IPS-18a (cell line): ENCODE measurements at regions not wholly inside any gene's neighbourhood (a gene's known extent, or its start where the extent isn't known, plus 50 kb on each side); places are given as distances from the start of the nearest gene placed in this dataset.

ENCODE experiments used
- H3K27ac ChIP-seq: one replicate; pipeline ENCODE4 v1.5.1; 2013; ENCODE audit warnings: low read length
- H3K27me3 ChIP-seq: one replicate; pipeline ENCODE4 v1.6.1; 2013; ENCODE audit warnings: mild to moderate bottlenecking, low read length; ENCODE audit not compliant: control insufficient read depth, insufficient read depth
- H3K36me3 ChIP-seq: one replicate; pipeline ENCODE4 v1.6.1; 2013; ENCODE audit warnings: low read depth, low read length; ENCODE audit not compliant: control insufficient read depth
- H3K4me1 ChIP-seq: one replicate; pipeline ENCODE4 v1.6.1; 2013; ENCODE audit warnings: low read depth, low read length; ENCODE audit not compliant: control insufficient read depth
- H3K4me3 ChIP-seq: one replicate; pipeline ENCODE4 v1.5.1; 2013; ENCODE audit warnings: low read length
- H3K9ac ChIP-seq: one replicate; pipeline ENCODE4 v1.6.1; 2013; ENCODE audit warnings: mild to moderate bottlenecking, low read length, moderate library complexity
- H3K9me3 ChIP-seq: one replicate; pipeline ENCODE4 v1.6.1; 2013; ENCODE audit warnings: low read depth, low read length; ENCODE audit not compliant: control insufficient read depth

DNA sequence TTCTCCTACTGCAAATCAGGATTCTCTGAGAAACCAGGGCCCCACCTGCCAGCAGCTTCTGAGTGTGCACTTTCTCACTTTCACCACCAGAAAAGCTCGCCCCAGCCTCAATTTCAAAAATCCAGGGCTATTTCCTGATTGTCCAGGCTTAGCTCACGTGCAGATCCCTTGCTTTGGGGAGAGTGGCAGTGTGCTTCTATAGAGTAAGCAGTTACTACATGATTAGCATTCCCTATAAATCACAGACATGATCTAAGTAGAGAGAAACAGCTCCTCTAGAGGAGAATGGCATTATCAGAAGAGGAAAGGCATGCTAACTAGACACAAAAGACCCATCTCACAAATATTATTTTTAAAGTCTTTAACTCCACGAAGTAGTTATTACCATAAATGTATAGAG, 456.0 kb upstream of the PKN2 start:
- no peaks in the 10 kb centered on the region for H3K9me3 ChIP-seq
- no peaks in the 10 kb centered on the region for H3K36me3 ChIP-seq
- H3K4me3 ChIP-seq = no peak overlapping the region

DNA sequence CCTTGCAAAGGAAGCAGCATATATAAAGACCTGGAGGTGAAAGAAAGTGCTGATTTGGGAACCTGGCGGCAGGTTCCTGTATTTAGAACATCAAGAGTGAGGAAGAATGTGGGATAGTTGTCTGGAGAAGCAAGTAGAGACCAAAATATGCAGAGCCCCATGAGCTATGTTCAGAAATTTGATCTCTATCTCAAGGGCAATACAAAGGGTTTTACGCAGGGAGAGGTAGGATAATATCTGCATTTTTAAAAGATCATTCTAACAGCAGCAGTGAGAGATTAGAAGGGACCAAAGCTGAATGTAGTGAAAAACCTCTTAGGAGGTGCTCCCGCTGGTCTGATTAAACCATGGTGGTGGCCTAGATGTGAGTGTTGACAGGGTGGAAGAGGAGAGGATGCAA, 453.9 kb upstream of the PKN2 start:
- Histone ChIP-seq H3K9me3 (no peaks in the 10 kb centered on the region), H3K27ac (no peak overlapping the region), H3K27me3 (no peaks in the 10 kb centered on the region), H3K9ac (no peak overlapping the region), H3K36me3 (no peaks in the 10 kb centered on the region), H3K4me3 (no peak overlapping the region), H3K4me1 (no peaks in the 10 kb centered on the region)

More for the DNA sequence above, 456.0 kb upstream of the PKN2 start:
- Histone ChIP-seq H3K27me3 (no peaks in the 10 kb centered on the region), H3K27ac (no peak overlapping the region), H3K9ac (no peak overlapping the region), H3K4me1 (no peaks in the 10 kb centered on the region)

DNA sequence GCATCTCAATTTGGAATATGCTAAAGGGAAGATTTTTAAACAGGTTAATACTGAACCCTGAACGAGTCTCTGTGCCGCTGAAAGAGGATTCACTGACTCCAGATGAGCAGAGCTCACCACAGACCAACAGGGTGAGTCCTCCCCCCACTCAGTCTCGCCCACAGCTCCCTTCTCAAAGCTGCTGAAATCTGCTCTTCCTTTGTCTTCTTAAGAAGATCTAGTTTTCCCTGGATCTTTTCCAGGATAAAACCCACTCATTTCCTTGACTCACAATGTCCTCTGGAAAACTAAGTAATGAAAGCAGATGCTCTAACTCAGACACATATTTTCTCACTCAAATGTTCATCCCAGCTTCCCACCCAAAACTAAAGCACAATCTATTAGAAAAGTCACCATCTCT, 447.0 kb upstream of the PKN2 start:
- Histone ChIP-seq H3K27me3 (no peaks in the 10 kb centered on the region), H3K4me3 (no peak overlapping the region), H3K9me3 (no peaks in the 10 kb centered on the region), H3K27ac (no peak overlapping the region), H3K9ac (no peak overlapping the region), H3K4me1 (peaks cover 3% of the 10 kb centered on the region), H3K36me3 (no peaks in the 10 kb centered on the region)

DNA sequence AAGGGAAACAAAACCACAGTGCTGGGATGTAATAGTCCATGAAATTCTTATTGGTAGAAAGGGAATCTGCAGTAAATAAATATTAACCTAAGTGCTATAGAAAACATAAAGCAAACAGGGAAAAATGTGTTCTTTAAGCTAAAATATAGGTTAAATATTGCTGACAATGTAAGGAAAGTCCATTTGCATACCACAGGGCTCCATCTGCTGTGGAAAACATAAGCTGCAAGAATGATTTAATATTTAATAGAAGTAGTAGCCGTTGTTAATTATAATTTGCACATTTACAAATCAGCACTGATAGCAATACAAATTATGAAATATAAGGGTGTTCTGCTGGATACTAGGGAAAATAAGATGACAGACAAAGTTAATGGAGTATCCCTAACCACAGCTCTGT, 444.9 kb upstream of the PKN2 start:
- Histone ChIP-seq H3K27me3 (no peaks in the 10 kb centered on the region), H3K4me1 (peaks cover 3% of the 10 kb centered on the region), H3K9me3 (no peaks in the 10 kb centered on the region), H3K9ac (no peak overlapping the region), H3K36me3 (no peaks in the 10 kb centered on the region), H3K27ac (no peak overlapping the region), H3K4me3 (no peak overlapping the region)

DNA sequence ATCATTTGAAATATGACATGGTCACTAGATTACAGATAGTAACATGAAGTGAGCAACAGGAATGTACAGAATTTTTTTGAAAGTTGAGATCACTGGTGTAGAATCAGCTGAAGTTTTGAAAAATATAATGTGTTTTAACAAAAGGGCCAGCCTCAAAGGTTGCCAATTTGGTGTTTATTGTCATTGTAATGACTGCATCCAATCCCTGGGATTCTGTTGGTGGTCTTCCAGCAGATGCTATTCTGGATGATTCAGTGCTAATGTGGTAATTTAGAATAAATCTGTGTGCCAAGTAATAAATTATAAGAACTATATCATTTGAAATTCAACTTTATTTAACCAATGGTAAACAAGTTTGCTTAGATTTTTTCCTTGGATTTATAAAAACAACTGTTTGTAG, 436.4 kb upstream of the PKN2 start:
- Histone ChIP-seq H3K9me3 (no peaks in the 10 kb centered on the region), H3K4me1 (peaks cover 11% of the 10 kb centered on the region), H3K27ac (no peak overlapping the region), H3K27me3 (no peaks in the 10 kb centered on the region), H3K9ac (no peak overlapping the region), H3K36me3 (no peaks in the 10 kb centered on the region), H3K4me3 (no peak overlapping the region)

DNA sequence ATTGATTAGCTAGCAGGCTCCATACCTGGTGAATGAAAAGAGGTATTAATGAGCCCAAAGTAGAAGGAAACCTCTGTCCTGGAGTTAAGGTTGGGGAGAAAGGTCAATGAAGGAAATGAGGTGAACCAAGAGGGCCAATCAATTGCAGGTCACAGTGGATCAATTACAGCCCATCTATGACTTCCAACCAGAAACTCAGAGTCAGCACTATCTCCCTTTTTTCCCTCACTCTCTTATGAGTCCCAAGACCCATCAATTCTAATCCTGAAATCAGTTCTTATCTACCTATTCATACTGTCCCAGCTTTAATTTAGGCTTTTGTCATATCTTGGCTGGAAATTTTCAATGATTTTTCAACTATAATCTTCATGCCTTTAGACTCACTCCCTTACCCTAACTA, 433.2 kb upstream of the PKN2 start:
- no peak overlapping the region for H3K9ac ChIP-seq

DNA sequence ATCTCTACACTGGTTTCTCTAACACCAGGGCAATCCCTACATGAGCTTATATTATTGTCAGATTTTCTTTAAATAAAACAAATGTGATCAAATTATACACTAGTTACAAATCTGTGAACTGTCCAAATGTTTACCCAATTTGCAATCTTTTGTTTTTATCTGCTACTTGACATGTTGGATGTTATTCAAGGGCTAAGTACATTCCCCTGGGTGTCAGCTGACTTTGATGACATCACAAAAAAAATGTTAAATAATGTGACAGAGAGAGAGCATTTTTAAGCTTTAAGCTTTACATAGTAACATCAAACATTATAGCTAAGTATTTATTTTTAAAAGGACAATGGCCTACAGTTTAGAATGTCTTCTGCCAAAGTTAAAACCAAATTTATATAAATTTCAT, 431.3 kb upstream of the PKN2 start:
- H3K27me3 ChIP-seq = no peaks in the 10 kb centered on the region
- no peaks in the 10 kb centered on the region for H3K9me3 ChIP-seq
- H3K4me3 ChIP-seq = no peak overlapping the region
- H3K27ac ChIP-seq = no peak overlapping the region
- H3K36me3 ChIP-seq = no peaks in the 10 kb centered on the region
- H3K9ac ChIP-seq = no peak overlapping the region
- peaks cover 1% of the 10 kb centered on the region for H3K4me1 ChIP-seq

More for the DNA sequence above, 433.2 kb upstream of the PKN2 start:
- Histone ChIP-seq H3K27me3 (no peaks in the 10 kb centered on the region), H3K36me3 (no peaks in the 10 kb centered on the region), H3K4me1 (peaks cover 11% of the 10 kb centered on the region), H3K4me3 (no peak overlapping the region), H3K9me3 (no peaks in the 10 kb centered on the region), H3K27ac (no peak overlapping the region)

DNA sequence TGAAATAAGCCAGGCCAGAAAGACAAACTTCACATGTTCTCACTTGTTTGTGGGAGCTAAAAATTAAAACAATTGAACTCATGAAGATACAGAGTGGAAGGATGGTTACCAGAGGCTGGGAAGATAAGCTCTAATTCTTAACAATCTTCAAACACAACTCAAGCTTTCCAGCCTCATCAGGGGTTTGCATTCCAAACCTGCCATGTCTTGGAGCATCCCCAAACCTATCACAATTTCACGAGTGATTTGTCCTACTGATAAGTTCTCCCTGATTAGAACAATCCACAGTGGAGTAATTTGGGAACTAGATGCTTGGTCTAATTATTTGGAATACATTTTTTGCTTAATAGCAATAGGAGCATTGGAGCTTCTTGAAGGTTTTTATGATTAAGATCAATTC, 418.5 kb upstream of the PKN2 start:
- Histone ChIP-seq H3K27me3 (no peaks in the 10 kb centered on the region), H3K27ac (no peak overlapping the region), H3K36me3 (no peaks in the 10 kb centered on the region), H3K4me1 (no peaks in the 10 kb centered on the region), H3K9ac (no peak overlapping the region), H3K9me3 (no peaks in the 10 kb centered on the region), H3K4me3 (no peak overlapping the region)

DNA sequence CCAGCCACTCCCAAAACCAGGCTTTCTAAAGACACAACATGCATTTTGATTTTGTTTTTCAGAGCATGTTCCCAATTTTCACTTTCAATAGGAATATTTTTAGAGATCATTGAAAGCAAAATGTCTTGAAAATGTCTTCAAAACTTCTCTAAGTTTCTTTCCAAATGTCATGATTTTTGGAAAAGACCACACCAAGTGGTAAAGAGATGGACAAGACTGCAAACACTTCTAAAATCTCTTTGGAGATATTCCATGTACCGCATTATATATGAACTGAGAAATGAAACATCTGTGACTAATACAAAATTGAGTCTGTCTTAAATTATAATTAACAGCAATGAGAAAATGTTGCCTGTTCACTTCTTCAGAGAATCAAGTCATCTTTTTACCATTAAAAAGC, 418.0 kb upstream of the PKN2 start:
- H3K9me3 ChIP-seq = no peaks in the 10 kb centered on the region
- H3K9ac ChIP-seq = no peak overlapping the region
- no peak overlapping the region for H3K27ac ChIP-seq
- no peak overlapping the region for H3K4me3 ChIP-seq
- H3K4me1 ChIP-seq = no peaks in the 10 kb centered on the region
- H3K27me3 ChIP-seq = no peaks in the 10 kb centered on the region
- no peaks in the 10 kb centered on the region for H3K36me3 ChIP-seq

DNA sequence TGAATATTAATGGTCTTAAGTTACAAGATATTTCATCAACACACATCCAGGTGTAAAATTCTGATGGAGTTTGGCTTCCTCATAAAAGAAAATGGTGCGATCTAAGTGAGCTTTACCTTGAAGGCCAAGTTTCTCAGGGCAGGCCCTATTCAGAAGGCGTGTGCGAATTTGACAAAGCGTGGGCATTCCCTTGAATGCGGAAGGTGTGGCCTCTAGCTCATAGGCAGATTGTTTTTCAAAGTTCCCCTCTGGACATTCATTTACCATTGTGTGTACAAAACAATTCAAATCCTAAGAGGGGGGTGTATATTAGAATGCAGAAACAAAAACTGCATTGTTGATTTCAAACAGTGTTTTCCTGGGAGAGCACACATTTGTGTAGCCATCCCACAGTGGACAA, 411.9 kb upstream of the PKN2 start:
- H3K9me3 ChIP-seq = no peaks in the 10 kb centered on the region
- no peak overlapping the region for H3K4me3 ChIP-seq
- H3K9ac ChIP-seq = no peak overlapping the region
- no peaks in the 10 kb centered on the region for H3K27me3 ChIP-seq
- no peaks in the 10 kb centered on the region for H3K36me3 ChIP-seq
- peaks cover 8% of the 10 kb centered on the region for H3K4me1 ChIP-seq
- H3K27ac ChIP-seq = no peak overlapping the region

DNA sequence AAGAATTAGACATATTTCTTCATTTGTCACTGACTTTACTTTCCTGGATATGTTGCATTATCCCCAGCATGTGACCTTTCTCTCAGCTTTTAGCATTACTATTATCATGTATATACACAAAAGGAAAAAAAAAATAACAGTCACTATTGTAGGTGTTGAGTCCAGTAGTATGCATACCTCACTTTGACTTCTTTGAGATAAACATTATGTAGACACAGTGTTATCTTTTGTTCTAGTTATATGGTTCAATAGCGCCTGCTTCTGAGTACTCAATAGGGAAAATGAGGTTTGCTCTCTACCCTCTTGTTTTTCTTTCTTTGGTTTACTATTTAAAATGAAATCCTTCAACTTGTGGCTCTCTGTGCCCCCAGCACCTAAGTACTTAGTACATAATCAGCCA, 409.6 kb upstream of the PKN2 start:
- Histone ChIP-seq H3K9me3 (no peaks in the 10 kb centered on the region), H3K4me1 (peaks cover 8% of the 10 kb centered on the region), H3K4me3 (no peak overlapping the region), H3K36me3 (no peaks in the 10 kb centered on the region), H3K9ac (no peak overlapping the region), H3K27ac (no peak overlapping the region), H3K27me3 (no peaks in the 10 kb centered on the region)

DNA sequence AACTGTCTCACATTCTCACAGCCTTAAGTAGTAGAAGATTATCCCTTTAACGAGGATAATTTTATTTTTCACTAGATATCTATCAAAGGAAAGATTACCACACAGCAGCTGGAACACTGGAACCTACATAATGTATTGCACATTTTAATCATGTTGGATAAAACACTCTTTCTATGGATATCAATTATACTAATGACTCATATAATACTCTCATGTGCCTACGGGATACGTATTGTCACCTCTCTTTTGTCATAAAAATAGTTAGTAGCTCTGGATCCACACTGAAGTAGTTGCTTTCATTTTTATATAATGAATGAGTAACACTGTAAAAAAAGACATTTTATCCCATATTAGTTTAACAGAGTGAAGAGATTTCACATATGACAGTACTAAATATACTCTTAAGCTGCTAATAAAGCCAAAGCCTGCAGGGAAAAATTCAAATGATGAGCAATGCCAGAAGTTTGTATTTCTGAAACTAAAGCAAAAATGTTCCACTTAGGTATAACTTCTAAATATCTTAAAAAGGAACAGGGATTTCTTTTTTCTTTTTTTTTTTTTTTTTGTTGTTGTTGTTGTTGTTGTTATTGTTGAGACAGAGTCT, 408.7 kb upstream of the PKN2 start:
- no peak overlapping the region for H3K27ac ChIP-seq
- no peak overlapping the region for H3K4me3 ChIP-seq
- H3K36me3 ChIP-seq = no peaks in the 10 kb centered on the region

More for the DNA sequence above, 408.7 kb upstream of the PKN2 start:
- Histone ChIP-seq H3K27me3 (no peaks in the 10 kb centered on the region), H3K9me3 (no peaks in the 10 kb centered on the region), H3K9ac (no peak overlapping the region), H3K4me1 (peaks cover 8% of the 10 kb centered on the region)
